Adrenal gland (tissue), 9 donors: ENCODE measurements at regions not wholly inside any gene's neighbourhood (a gene's known extent, or its start where the extent isn't known, plus 50 kb on each side); places are given as distances from the start of the nearest gene placed in this dataset.
"Not testable (repeated sequence)": the region's sequence is repeated elsewhere in the genome, so short reads cannot be mapped to it uniquely, and the experiment has no call there.

Experiments
- DNase-seq, 7 donors: peaks; one replicate each; pipeline ENCODE4 v3.0.0-alpha.2; 2019 to 2020
- H3K27ac ChIP-seq, 5 donors: fragments of 200-600 bp; sonication (generic) in 4 of 5; 1 replicate in 3 of 5; 2 replicates in 2 of 5; pipeline versions ENCODE4 v1.5.1 to v1.8.0; 2016 to 2020; ENCODE audit warnings: mild to moderate bottlenecking in 1 of 5
- H3K27me3 ChIP-seq: fragments of 200-600 bp; 2 replicates; pipeline ENCODE4 v1.8.0; 2021
- H3K36me3 ChIP-seq, 2 donors: fragments of 200-600 bp; replicated peaks in 1 of 2; 1 replicate in 1 of 2; 2 replicates in 1 of 2; pipeline versions ENCODE4 v1.5.1 to v1.8.0; 2018 to 2022
- H3K4me1 ChIP-seq, 2 donors: fragments of 200-600 bp; replicated peaks in 1 of 2; 1 replicate in 1 of 2; 2 replicates in 1 of 2; pipeline versions ENCODE4 v1.5.1 to v1.8.0; 2018 to 2021
- H3K4me3 ChIP-seq, 4 donors: fragments of 200-600 bp; sonication (generic) in 3 of 4; one replicate each; pipeline ENCODE4 v1.5.1; 2016 to 2018
- H3K9me3 ChIP-seq, 3 donors: fragments of 200-600 bp; sonication (generic) in 1 of 3; replicated peaks in 1 of 3; 1 replicate in 2 of 3; 2 replicates in 1 of 3; pipeline versions ENCODE4 v1.5.1 to v1.8.0; 2016 to 2021
- CTCF ChIP-seq, 6 experiments: fragments of 450-650 bp in 4 of 6; fragments of 200-600 bp in 2 of 6; sonication (generic) in 1 of 6; IDR thresholded peaks; 1 replicate in 5 of 6; 2 replicates in 1 of 6; pipeline versions ENCODE4 v1.5.1 to v1.8.0; 2016 to 2021; ENCODE audit warnings: antibody characterized with exemption in 6 of 6, mild to moderate bottlenecking in 2 of 6, moderate library complexity in 1 of 6
- POLR2A ChIP-seq, 2 donors: fragments of 450-650 bp; IDR thresholded peaks; one replicate each; pipeline ENCODE4 v1.6.1; 2017; ENCODE audit warnings: antibody characterized with exemption in 2 of 2, mild to moderate bottlenecking in 2 of 2, moderate library complexity in 1 of 2
- WGBS, 4 donors: extraction: QIAGEN DNeasy Blood & Tissue Kit in 2 of 4; methylation state at CpG; one replicate each; pipeline versions ENCODE4 v1.1.5 to v1.1.7; 2013 to 2017; 5-methylcytosine and 5-hydroxymethylcytosine counted together
- intact Hi-C, 2 donors: fragments of 100-400 bp; cut with DNase I; formaldehyde crosslinking; loops; one replicate each; pipeline versions ENCODE4 v1.14.1 to v1.15.0; 2022 to 2023
- donor health status: healthy with polysubstance abuse.
- donor health status: Bipolar disorder and iron deficiency.
- donor health status: DM: yes; HTN: yes; CAD: no.
- donor health status: DM: no; HTN: no; CAD: no.
- donor health status: DM: no; HTN: no; CAD: no.

DNA sequence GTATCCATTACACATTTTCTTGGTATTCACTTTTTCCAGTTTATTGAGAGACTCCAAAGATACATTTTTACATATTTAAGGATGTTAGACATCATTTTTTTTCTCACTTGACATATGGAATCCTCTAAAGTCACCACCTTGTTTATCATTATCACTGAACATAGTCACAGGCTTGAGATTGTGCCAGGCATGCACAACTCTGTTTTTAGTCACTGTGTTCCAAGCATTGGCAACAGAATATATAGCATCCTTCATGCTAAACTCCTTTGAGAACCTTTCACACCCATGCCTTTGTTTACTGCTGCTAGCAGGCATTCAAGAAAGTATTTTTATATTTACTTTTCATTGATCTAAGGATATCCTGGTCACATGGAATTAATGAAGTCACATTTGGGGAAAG is 668.6 kb upstream of the ARRDC3 start:
- Histone ChIP-seq H3K36me3 (no peaks in the 10 kb centered on the region), H3K27ac (no peak overlapping the region), H3K9me3 (no peaks in the 10 kb centered on the region), H3K27me3 (no peaks in the 10 kb centered on the region), H3K4me3 (no peak overlapping the region), H3K4me1 (no peaks in the 10 kb centered on the region)
- no peak for TF ChIP-seq CTCF (IDR thresholded peaks at IDR 0.05)
- TF ChIP-seq POLR2A (IDR thresholded peaks at IDR 0.05) = no peak
- intact Hi-C loops = no loop called here
- DNase-seq = no peak

DNA sequence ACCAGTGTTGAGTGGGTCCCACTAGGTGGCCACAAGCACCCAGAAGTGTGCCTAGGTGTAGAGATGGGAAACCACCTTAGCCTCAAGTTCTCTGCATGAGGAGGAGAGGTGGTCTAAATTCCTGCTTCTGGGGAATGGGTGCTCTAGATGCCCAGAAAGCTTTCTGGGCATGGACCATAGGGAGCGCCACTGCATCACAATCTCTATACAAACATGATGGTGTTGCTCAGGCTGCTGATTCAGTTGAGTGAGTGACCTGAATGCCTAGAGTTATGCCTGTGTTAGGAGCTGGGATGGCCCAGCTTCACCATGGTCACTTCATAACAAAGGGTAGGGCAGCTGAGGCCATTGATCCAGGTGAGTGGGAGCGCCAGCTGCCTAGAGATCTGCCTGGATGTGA is 667.9 kb upstream of the ARRDC3 start:
- H3K27me3 ChIP-seq = no peaks in the 10 kb centered on the region
- H3K9me3 ChIP-seq = no peaks in the 10 kb centered on the region
- DNase-seq = no peak
- no peaks in the 10 kb centered on the region for H3K36me3 ChIP-seq
- no peak for TF ChIP-seq POLR2A (IDR thresholded peaks at IDR 0.05)
- TF ChIP-seq CTCF (IDR thresholded peaks at IDR 0.05) = no peak
- no peak overlapping the region for H3K4me3 ChIP-seq
- H3K4me1 ChIP-seq = no peaks in the 10 kb centered on the region
- no peak overlapping the region for H3K27ac ChIP-seq
- intact Hi-C loops = no loop called here
- WGBS, 4 donors = 75 to 92% (median 83%) methylated on average over 1 to 2 of the region's 2 CpGs

DNA sequence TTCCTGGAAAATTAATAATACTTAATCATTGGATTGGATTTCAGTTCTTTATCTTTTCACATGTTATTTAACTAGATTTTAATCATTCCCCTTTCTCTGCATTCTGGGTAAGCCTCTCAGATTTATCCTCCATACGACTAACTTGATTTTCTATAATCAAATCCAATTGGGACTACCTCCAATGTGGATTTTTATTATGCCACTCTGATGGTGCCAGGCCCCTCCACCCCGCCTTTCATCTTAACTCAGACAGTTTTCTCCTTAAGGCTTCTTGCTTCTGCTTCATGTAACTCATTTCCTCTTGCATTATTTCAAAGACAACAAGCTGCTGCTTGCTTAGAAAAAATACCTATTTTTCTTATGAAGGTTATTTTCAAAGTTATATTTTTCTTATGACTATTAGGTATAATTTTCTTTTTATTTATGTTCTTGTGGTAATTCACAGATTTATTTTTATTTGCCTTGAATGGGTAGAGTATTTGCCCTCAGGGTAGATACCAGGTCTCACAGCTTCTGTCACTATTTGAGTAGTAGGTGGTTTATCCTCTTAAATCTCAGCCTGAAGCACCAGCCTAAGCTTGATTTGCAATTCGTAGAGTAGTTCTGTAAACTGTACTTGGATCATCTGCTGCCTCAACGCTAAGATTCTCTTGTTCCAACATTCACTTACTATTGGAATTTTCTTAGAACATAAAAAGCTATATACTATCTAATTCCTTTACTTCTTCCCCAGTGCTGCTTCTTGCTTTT is 659.0 kb upstream of the ARRDC3 start:
- 68 to 75% (median 71%) methylated on average over 4 of the region's 4 CpGs for WGBS, 4 donors
- Histone ChIP-seq H3K36me3 (no peaks in the 10 kb centered on the region), H3K27me3 (no peaks in the 10 kb centered on the region), H3K27ac (no peak overlapping the region), H3K4me3 (no peak overlapping the region), H3K4me1 (no peaks in the 10 kb centered on the region), H3K9me3 (no peaks in the 10 kb centered on the region)
- TF ChIP-seq POLR2A (IDR thresholded peaks at IDR 0.05) (no peak), CTCF (IDR thresholded peaks at IDR 0.05) (no peak)
- intact Hi-C loops = no loop called here
- no peak for DNase-seq

- intact Hi-C loops = no loop called here
- 61 to 78% (median 76%) methylated on average over 1 of the region's 1 CpG for WGBS, 4 donors
- Histone ChIP-seq H3K27me3 (no peaks in the 10 kb centered on the region), H3K27ac (no peak overlapping the region), H3K9me3 (no peaks in the 10 kb centered on the region), H3K36me3 (no peaks in the 10 kb centered on the region), H3K4me1 (no peaks in the 10 kb centered on the region), H3K4me3 (no peak overlapping the region)
- TF ChIP-seq CTCF (IDR thresholded peaks at IDR 0.05) (no peak), POLR2A (IDR thresholded peaks at IDR 0.05) (no peak)
- DNase-seq = no peak
Observed at GRCh38 chr5:92041206-92041605, 658.1 kb upstream of the ARRDC3 start.

DNA sequence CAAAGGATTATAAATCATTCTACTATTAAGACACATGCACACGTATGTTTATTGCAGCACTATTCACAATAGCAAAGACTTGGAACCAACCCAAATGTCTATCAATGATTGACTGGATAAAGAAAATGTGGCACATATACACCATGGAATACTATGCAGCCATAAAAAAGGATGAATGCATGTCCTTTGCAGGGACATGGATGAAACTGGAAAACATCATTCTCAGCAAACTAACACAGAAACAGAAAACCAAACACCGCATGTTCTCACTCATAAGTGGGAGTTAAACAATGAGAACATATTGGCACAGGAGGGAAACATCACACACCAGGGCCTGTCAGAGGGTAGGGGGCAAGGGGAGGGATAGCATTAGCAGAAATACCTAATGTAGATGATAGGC is 646.7 kb upstream of the ARRDC3 start:
- DNase-seq, H3K36me3 ChIP-seq, intact Hi-C loops, H3K27ac ChIP-seq, H3K9me3 ChIP-seq, H3K27me3 ChIP-seq, H3K4me1 ChIP-seq, H3K4me3 ChIP-seq: not testable (repeated sequence)
- 81 to 95% (median 88%) methylated on average over 2 of the region's 2 CpGs for WGBS, 4 donors
